Fibroblast of lung (primary cell): ENCODE measurements at regions not wholly inside any gene's neighbourhood (a gene's known extent, or its start where the extent isn't known, plus 50 kb on each side); places are given as distances from the start of the nearest gene placed in this dataset.

ENCODE experiments used
- EZH2 ChIP-seq: IDR thresholded peaks from 2 replicates; pipeline ENCODE4 v1.5.1; 2012; ENCODE audit warnings: low read length, control low read depth, mild to moderate bottlenecking; ENCODE audit errors: missing control alignments
- TF ChIP-seq, protein P1 (sequence below), 2 donors: IDR thresholded peaks in 1 of 2; conservative IDR thresholded peaks in 1 of 2; 1 replicate in 1 of 2; 2 replicates in 1 of 2; pipeline ENCODE4 v1.5.1; 2011 to 2012; ENCODE audit warnings: low read length in 2 of 2, control low read depth in 1 of 2, inconsistent platforms in 1 of 2, low read depth in 1 of 2, mild to moderate bottlenecking in 1 of 2

DNA sequence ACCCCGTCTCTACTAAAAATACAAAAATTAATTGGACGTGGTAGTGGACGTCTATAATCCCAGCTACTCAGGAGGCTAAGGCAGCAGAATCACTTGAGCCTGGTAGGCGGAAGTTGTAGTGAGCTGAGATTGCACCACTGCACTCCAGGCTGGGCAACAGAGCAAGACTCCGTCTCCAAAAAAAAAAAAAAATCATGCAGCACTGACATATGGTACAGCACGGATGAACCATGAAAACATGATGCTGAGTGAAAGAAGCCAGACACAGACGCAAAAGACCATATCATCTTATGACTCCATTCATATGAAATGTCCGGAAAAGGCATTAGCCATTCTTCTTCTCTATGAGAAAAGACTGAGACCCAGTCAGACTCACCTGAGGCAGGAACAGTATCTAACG lies 50.4 kb downstream of the PITPNM2 start:
- TF ChIP-seq, protein P1, sequence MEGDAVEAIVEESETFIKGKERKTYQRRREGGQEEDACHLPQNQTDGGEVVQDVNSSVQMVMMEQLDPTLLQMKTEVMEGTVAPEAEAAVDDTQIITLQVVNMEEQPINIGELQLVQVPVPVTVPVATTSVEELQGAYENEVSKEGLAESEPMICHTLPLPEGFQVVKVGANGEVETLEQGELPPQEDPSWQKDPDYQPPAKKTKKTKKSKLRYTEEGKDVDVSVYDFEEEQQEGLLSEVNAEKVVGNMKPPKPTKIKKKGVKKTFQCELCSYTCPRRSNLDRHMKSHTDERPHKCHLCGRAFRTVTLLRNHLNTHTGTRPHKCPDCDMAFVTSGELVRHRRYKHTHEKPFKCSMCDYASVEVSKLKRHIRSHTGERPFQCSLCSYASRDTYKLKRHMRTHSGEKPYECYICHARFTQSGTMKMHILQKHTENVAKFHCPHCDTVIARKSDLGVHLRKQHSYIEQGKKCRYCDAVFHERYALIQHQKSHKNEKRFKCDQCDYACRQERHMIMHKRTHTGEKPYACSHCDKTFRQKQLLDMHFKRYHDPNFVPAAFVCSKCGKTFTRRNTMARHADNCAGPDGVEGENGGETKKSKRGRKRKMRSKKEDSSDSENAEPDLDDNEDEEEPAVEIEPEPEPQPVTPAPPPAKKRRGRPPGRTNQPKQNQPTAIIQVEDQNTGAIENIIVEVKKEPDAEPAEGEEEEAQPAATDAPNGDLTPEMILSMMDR (conservative IDR thresholded peaks at IDR 0.05 in 1 of 2, IDR thresholded peaks at IDR 0.05 in 1 of 2; ENCODE audit: low read depth in 1 of 2, low read length in 2 of 2), result no peak
- no peak for TF ChIP-seq EZH2
